ENCODE measurements at regions not wholly inside any gene's neighbourhood (a gene's known extent, or its start where the extent isn't known, plus 50 kb on each side); places are given as distances from the start of the nearest gene placed in this dataset.

- TF ChIP-seq SMARCA5 (IDR thresholded peaks at IDR 0.05) (no peak), CTCF (IDR thresholded peaks at IDR 0.05 in 2 of 3, conservative IDR thresholded peaks at IDR 0.05 in 1 of 3; ENCODE audit: insufficient read depth in 2 of 3, low read depth in 1 of 3, low read length in 3 of 3) (no peak), PKNOX1 (IDR thresholded peaks at IDR 0.05) (no peak), SP1 (CRISPR knock-in tag; IDR thresholded peaks at IDR 0.05) (no peak)
These were observed 51.9 kb downstream of the ILRUN start for GRCh38 chr6:34644716-34645115.
